Endothelial cell of umbilical vein (primary cell): ENCODE measurements at regions not wholly inside any gene's neighbourhood (a gene's known extent, or its start where the extent isn't known, plus 50 kb on each side); places are given as distances from the start of the nearest gene placed in this dataset.

Experiments used
- CTCF ChIP-seq, 2 donors: IDR thresholded peaks; 1 replicate in 1 of 2; 2 replicates in 1 of 2; pipeline ENCODE4 v1.5.1; 2011; ENCODE audit warnings: low read length in 2 of 2, mild to moderate bottlenecking in 2 of 2, moderate library complexity in 2 of 2, control low read depth in 1 of 2, inconsistent platforms in 1 of 2, low read depth in 1 of 2; ENCODE audit not compliant: insufficient read depth in 1 of 2; ENCODE audit errors: extremely low read depth in 1 of 2
- EZH2 ChIP-seq: IDR thresholded peaks from 2 replicates; pipeline ENCODE4 v1.6.1; 2012; ENCODE audit warnings: borderline replicate concordance, low read depth, mild to moderate bottlenecking, moderate library complexity, low read length, inconsistent platforms; ENCODE audit not compliant: severe bottlenecking
- FOS ChIP-seq: IDR thresholded peaks from 2 replicates; pipeline ENCODE4 v1.6.1; 2011; ENCODE audit warnings: mild to moderate bottlenecking, low read length, moderate library complexity, borderline replicate concordance; ENCODE audit not compliant: insufficient read depth
- MYC ChIP-seq: IDR thresholded peaks from one replicate; pipeline ENCODE4 v1.6.1; 2011; ENCODE audit warnings: mild to moderate bottlenecking, low read depth, low read length
- POLR2A ChIP-seq: IDR thresholded peaks from 2 replicates; pipeline ENCODE4 v1.6.1; 2012; ENCODE audit warnings: low read depth, mild to moderate bottlenecking, control low read depth, low read length
- POLR2AphosphoS5 ChIP-seq: IDR thresholded peaks from 2 replicates; pipeline ENCODE4 v1.6.1; 2012; ENCODE audit warnings: low read depth, mild to moderate bottlenecking, control low read depth, low read length, moderate library complexity; ENCODE audit not compliant: insufficient read depth

- TF ChIP-seq CTCF (IDR thresholded peaks at IDR 0.05; ENCODE audit: extremely low read depth in 1 of 2, insufficient read depth in 1 of 2, low read depth in 1 of 2, low read length in 2 of 2), result no peak
- no peak for TF ChIP-seq POLR2A
- no peak for TF ChIP-seq EZH2
- TF ChIP-seq POLR2AphosphoS5, result no peak
- no peak for TF ChIP-seq FOS
- no peak for TF ChIP-seq MYC
These were observed 503.5 kb upstream of the BCHE start for GRCh38 chr3:166340604-166341266.
